WTC11 (cell line): ENCODE measurements at regions not wholly inside any gene's neighbourhood (a gene's known extent, or its start where the extent isn't known, plus 50 kb on each side); places are given as distances from the start of the nearest gene placed in this dataset.

Experiments used
- CTCF ChIP-seq: fragments of 200-600 bp; IDR thresholded peaks from 2 replicates; pipeline ENCODE4 v1.8.0; 2022; ENCODE audit warnings: antibody characterized with exemption
- FOXJ3 ChIP-seq: sonication (generic); formaldehyde crosslinking; IDR thresholded peaks from 2 replicates; pipeline ENCODE4 v1.9.0; 2021; ENCODE audit warnings: missing genetic modification reagents, mild to moderate bottlenecking, borderline replicate concordance
- JUN ChIP-seq: sonication (generic); formaldehyde crosslinking; IDR thresholded peaks from 2 replicates; pipeline ENCODE4 v1.8.0; 2023; ENCODE audit warnings: mild to moderate bottlenecking, missing genetic modification reagents
- MAX ChIP-seq: sonication (generic); formaldehyde crosslinking; IDR thresholded peaks from 2 replicates; pipeline ENCODE4 v1.8.0; 2022; ENCODE audit warnings: mild to moderate bottlenecking, missing genetic modification reagents
- TP53 ChIP-seq: sonication (generic); formaldehyde crosslinking; IDR thresholded peaks from 2 replicates; pipeline ENCODE4 v1.8.1; 2023; ENCODE audit warnings: mild to moderate bottlenecking, missing genetic modification reagents
- ZNF396 ChIP-seq: fragments of 250-450 bp; sonication (Bioruptor Pico); IDR thresholded peaks from 2 replicates; pipeline ENCODE4 v1.8.0; 2021; ENCODE audit warnings: mild to moderate bottlenecking, moderate library complexity, borderline replicate concordance
- TF ChIP-seq, protein P1 (sequence below): sonication (generic); formaldehyde crosslinking; conservative IDR thresholded peaks from 2 replicates; pipeline ENCODE4 v1.8.1; 2022; ENCODE audit warnings: mild to moderate bottlenecking, missing genetic modification reagents

GRCh38 chr4:156169011-156169410 lies 215.3 kb upstream of the CTSO start:
- TF ChIP-seq, protein P1, sequence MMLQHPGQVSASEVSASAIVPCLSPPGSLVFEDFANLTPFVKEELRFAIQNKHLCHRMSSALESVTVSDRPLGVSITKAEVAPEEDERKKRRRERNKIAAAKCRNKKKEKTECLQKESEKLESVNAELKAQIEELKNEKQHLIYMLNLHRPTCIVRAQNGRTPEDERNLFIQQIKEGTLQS (CRISPR knock-in tag) = no peak
- TF ChIP-seq CTCF = peak; percentile 40; the same call in 1 of the 2 replicates
- no peak for TF ChIP-seq TP53 (CRISPR knock-in tag)
- no peak for TF ChIP-seq JUN (CRISPR knock-in tag)
- no peak for TF ChIP-seq MAX (CRISPR knock-in tag)
- no peak for TF ChIP-seq FOXJ3 (CRISPR knock-in tag)
- TF ChIP-seq ZNF396 (CRISPR knock-in tag) = no peak
